Hepatocyte (in vitro differentiated cells): ENCODE measurements at regions not wholly inside any gene's neighbourhood (a gene's known extent, or its start where the extent isn't known, plus 50 kb on each side); places are given as distances from the start of the nearest gene placed in this dataset.

ENCODE experiments used
- DNase-seq: peaks from one replicate; pipeline ENCODE4 v3.0.0-alpha.2; 2016; ENCODE audit warnings: low spot score
- H2AFZ ChIP-seq: fragments of 200-600 bp; sonication (generic); 2 replicates; pipeline ENCODE4 v1.6.0; 2016; ENCODE audit warnings: antibody characterized with exemption, mild to moderate bottlenecking
- H3K27ac ChIP-seq: fragments of 200-600 bp; sonication (generic); 2 replicates; pipeline ENCODE4 v1.5.1; 2016; ENCODE audit warnings: mild to moderate bottlenecking
- H3K27me3 ChIP-seq: fragments of 200-600 bp; sonication (generic); 2 replicates; pipeline ENCODE4 v1.6.1; 2016
- H3K36me3 ChIP-seq: fragments of 200-600 bp; sonication (generic); replicated peaks from 2 replicates; pipeline ENCODE4 v1.5.1; 2016; ENCODE audit warnings: low read depth; ENCODE audit not compliant: insufficient read depth
- H3K4me1 ChIP-seq: fragments of 200-600 bp; sonication (generic); 2 replicates; pipeline ENCODE4 v1.5.1; 2016; ENCODE audit warnings: mild to moderate bottlenecking, moderate library complexity; ENCODE audit not compliant: insufficient read depth
- H3K4me2 ChIP-seq: fragments of 200-600 bp; sonication (generic); 2 replicates; pipeline ENCODE4 v1.6.0; 2016
- H3K4me3 ChIP-seq: fragments of 200-600 bp; sonication (generic); 2 replicates; pipeline ENCODE4 v1.5.1; 2016; ENCODE audit warnings: mild to moderate bottlenecking
- H3K79me2 ChIP-seq: fragments of 200-600 bp; sonication (generic); 2 replicates; pipeline ENCODE4 v1.6.0; 2017; ENCODE audit warnings: mild to moderate bottlenecking
- H3K9me2 ChIP-seq: fragments of 200-600 bp; sonication (generic); replicated peaks from 2 replicates; pipeline ENCODE4 v1.6.0; 2017; ENCODE audit warnings: mild to moderate bottlenecking; ENCODE audit not compliant: insufficient read depth
- H3K9me3 ChIP-seq: fragments of 200-600 bp; sonication (generic); 2 replicates; pipeline ENCODE4 v1.5.1; 2016; ENCODE audit warnings: low read depth, mild to moderate bottlenecking
- H4K20me1 ChIP-seq: fragments of 200-600 bp; sonication (generic); 2 replicates; pipeline ENCODE4 v1.6.0; 2016; ENCODE audit warnings: mild to moderate bottlenecking; ENCODE audit not compliant: insufficient read depth, poor library complexity, severe bottlenecking
- EZH2 ChIP-seq: fragments of 200-600 bp; sonication (generic); IDR thresholded peaks from 2 replicates; pipeline ENCODE4 v1.6.1; 2016; ENCODE audit warnings: antibody characterized with exemption, mild to moderate bottlenecking, borderline replicate concordance
- EZH2phosphoT487 ChIP-seq: fragments of 200-600 bp; sonication (generic); IDR thresholded peaks from one replicate; pipeline ENCODE4 v1.6.1; 2018; ENCODE audit warnings: antibody characterized with exemption, mild to moderate bottlenecking, low read depth, moderate library complexity; ENCODE audit not compliant: unreplicated experiment, severe bottlenecking
- WGBS: methylation state at CpG from one replicate; pipeline ENCODE4 v1.1.6; 2016; ENCODE audit warnings: low lambda C conversion rate; ENCODE audit errors: missing lambda C conversion rate; 5-methylcytosine and 5-hydroxymethylcytosine counted together
- TF ChIP-seq, protein P1 (sequence below): fragments of 200-600 bp; sonication (generic); IDR thresholded peaks from 2 replicates; pipeline ENCODE4 v1.5.1; 2016; ENCODE audit warnings: antibody characterized with exemption, mild to moderate bottlenecking; ENCODE audit not compliant: poor library complexity

DNA sequence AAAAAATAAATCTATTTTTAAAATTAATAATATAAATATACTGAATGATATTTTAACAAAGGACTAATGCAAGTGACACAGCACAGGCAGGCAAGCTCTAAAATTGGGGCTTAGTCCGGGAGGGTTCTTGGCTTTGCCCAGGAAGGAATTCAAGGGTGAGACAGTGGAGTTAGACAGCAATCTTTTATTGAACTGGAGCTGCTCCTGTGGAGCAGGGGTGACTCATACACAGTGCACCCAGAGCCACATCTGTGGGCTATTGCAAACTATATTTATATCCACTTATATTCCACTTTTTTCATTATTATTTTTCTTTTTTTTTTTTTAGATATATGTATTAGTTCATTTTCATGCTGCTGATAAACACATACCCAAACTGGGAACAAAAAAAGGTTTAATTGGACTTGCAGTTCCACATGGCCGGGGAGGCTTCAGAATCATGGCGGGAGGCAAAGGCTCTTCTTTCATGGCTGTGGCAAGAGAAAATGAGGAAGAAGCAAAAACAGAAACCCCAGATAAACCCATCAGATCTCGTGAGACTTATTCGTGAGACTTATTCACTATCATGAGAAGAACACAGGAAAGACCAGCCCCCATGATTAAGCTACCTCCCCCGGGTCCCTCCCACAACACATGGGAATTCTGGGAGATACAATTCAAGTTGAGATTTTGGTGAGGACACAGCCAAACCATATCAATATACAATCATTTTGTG lies 437.1 kb downstream of the BCL11A start:
- no peak for DNase-seq
- Histone ChIP-seq H3K4me3 (no peak overlapping the region), H3K4me2 (no peak overlapping the region), H3K4me1 (no peaks in the 10 kb centered on the region), H3K9me3 (no peaks in the 10 kb centered on the region), H2AFZ (no peak overlapping the region), H3K27me3 (no peaks in the 10 kb centered on the region), H3K36me3 (no peaks in the 10 kb centered on the region), H3K27ac (no peak overlapping the region), H4K20me1 (no peaks in the 10 kb centered on the region), H3K79me2 (no peaks in the 10 kb centered on the region), H3K9me2 (no peaks in the 10 kb centered on the region)
- WGBS, result 93% methylated on average over 6 of the region's 6 CpGs
- no peak for TF ChIP-seq EZH2phosphoT487
- TF ChIP-seq, protein P1, sequence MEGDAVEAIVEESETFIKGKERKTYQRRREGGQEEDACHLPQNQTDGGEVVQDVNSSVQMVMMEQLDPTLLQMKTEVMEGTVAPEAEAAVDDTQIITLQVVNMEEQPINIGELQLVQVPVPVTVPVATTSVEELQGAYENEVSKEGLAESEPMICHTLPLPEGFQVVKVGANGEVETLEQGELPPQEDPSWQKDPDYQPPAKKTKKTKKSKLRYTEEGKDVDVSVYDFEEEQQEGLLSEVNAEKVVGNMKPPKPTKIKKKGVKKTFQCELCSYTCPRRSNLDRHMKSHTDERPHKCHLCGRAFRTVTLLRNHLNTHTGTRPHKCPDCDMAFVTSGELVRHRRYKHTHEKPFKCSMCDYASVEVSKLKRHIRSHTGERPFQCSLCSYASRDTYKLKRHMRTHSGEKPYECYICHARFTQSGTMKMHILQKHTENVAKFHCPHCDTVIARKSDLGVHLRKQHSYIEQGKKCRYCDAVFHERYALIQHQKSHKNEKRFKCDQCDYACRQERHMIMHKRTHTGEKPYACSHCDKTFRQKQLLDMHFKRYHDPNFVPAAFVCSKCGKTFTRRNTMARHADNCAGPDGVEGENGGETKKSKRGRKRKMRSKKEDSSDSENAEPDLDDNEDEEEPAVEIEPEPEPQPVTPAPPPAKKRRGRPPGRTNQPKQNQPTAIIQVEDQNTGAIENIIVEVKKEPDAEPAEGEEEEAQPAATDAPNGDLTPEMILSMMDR, result no peak
- no peak for TF ChIP-seq EZH2

DNA sequence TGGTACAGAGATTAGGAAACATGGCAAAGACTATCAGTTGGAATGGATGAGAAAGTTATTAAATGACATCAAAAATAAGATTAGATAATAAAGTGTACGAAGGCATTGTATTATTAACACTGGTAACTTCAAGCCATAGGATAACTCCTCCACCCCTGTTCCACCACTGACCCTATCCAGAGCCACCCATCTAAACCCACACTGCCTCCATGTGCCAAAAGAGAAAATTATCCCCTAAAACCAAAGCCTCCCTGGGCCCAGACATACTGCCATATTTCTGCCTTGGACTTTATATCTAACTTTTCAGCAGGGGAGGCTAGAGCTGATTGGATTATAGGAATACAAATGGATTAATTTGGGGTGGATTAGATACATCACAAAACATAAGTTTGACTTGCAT lies 443.7 kb downstream of the BCL11A start:
- Histone ChIP-seq H3K4me2 (no peak overlapping the region), H3K4me1 (no peaks in the 10 kb centered on the region), H3K79me2 (no peaks in the 10 kb centered on the region), H3K9me3 (no peaks in the 10 kb centered on the region), H3K4me3 (no peak overlapping the region), H3K9me2 (no peaks in the 10 kb centered on the region), H2AFZ (no peak overlapping the region), H3K36me3 (no peaks in the 10 kb centered on the region), H3K27me3 (no peaks in the 10 kb centered on the region), H3K27ac (no peak overlapping the region), H4K20me1 (no peaks in the 10 kb centered on the region)
- TF ChIP-seq, protein P1, result no peak
- TF ChIP-seq EZH2phosphoT487 (no peak), EZH2 (no peak)
- no peak for DNase-seq
- whole genome bisulfite sequencing, result 88% methylated on average over 1 of the region's 1 CpG

DNA sequence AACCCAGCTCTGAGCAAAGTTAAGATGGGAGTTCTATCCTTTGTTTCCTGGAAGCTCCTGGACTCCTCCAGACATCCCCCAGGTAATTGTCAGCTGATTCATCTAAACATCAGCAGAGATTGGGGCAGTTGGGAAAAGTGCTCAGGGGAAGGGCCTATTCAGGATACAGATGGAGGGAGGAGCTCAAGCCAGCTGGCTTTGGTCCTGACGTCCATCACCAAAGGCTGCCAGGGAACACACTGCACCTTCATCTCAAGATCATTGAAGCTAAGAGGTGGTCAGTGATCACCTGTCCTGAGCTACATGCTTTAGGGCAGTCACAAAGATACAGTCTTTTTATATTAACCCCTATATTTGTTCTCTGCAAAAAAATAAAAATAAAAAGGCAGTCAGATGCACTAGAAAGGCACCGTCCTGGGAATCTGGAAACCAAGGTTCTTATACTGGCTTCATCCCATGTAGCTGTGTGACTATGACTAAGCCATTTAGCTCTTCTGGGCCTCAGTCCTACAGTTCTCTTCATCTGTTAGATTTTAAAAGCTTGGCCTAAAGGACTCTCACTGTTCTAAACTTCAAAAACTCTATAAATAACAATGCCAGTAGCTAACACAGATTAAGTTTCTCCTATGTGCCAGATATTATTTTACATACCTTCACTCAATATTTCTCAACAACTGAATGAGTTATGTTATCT lies 446.5 kb downstream of the BCL11A start:
- H3K9me3 ChIP-seq, result no peaks in the 10 kb centered on the region
- no peak overlapping the region for H2AFZ ChIP-seq
- no peaks in the 10 kb centered on the region for H3K4me1 ChIP-seq
- WGBS, result 88% methylated on average over 2 of the region's 2 CpGs
- H3K79me2 ChIP-seq, result no peaks in the 10 kb centered on the region
- no peak for DNase-seq
- H3K4me2 ChIP-seq, result no peak overlapping the region
- no peaks in the 10 kb centered on the region for H3K36me3 ChIP-seq
- no peaks in the 10 kb centered on the region for H3K9me2 ChIP-seq
- no peaks in the 10 kb centered on the region for H3K27me3 ChIP-seq
- H3K4me3 ChIP-seq, result no peak overlapping the region
- TF ChIP-seq EZH2phosphoT487 (no peak), EZH2 (no peak)
- TF ChIP-seq, protein P1, result no peak
- no peak overlapping the region for H3K27ac ChIP-seq
- H4K20me1 ChIP-seq, result no peaks in the 10 kb centered on the region
